Kidney tubule cell (primary cell): ENCODE measurements at regions not wholly inside any gene's neighbourhood (a gene's known extent, or its start where the extent isn't known, plus 50 kb on each side); places are given as distances from the start of the nearest gene placed in this dataset.
"Not testable (repeated sequence)": the region's sequence is repeated elsewhere in the genome, so short reads cannot be mapped to it uniquely, and the experiment has no call there.

Source experiments
- DNase-seq: peaks from one replicate; pipeline ENCODE4 v3.0.0-alpha.2; 2018; ENCODE audit warnings: low spot score

GRCh38 chr7:106713452-106713851 is 52.5 kb upstream of the CCDC71L start:
- DNase-seq = not testable (repeated sequence)

- not testable (repeated sequence) for DNase-seq
Measured at GRCh38 chr7:106714590-106715442, 53.9 kb upstream of the CCDC71L start.

GRCh38 chr7:106715730-106716129 is 54.8 kb upstream of the CCDC71L start:
- no peak for DNase-seq

GRCh38 chr7:106717254-106717954 is 56.4 kb upstream of the CCDC71L start:
- DNase-seq = no peak

- DNase-seq = peak; percentile 95
Measured at GRCh38 chr7:106717955-106718871, 57.3 kb upstream of the CCDC71L start.

- no peak for DNase-seq
Measured at GRCh38 chr7:106720641-106721040, 59.7 kb upstream of the CCDC71L start.

- DNase-seq = no peak
Measured at GRCh38 chr7:106721816-106722785, 61.1 kb upstream of the CCDC71L start.

GRCh38 chr7:106723398-106723797 is 62.4 kb upstream of the CCDC71L start:
- no peak for DNase-seq

- peak; percentile 86 for DNase-seq
Measured at GRCh38 chr7:106729720-106730385, 68.9 kb upstream of the CCDC71L start.

- DNase-seq = no peak
Measured at GRCh38 chr7:106731187-106731586, 70.2 kb upstream of the CCDC71L start.

GRCh38 chr7:106731646-106732444 is 70.9 kb upstream of the CCDC71L start:
- DNase-seq = no peak

GRCh38 chr7:106735637-106736036 is 74.7 kb upstream of the CCDC71L start:
- no peak for DNase-seq

GRCh38 chr7:106736123-106736507 is 75.2 kb upstream of the CCDC71L start:
- DNase-seq = no peak

GRCh38 chr7:106736508-106737201 is 75.7 kb upstream of the CCDC71L start:
- DNase-seq = peak; percentile 81

GRCh38 chr7:106737202-106737562 is 76.2 kb upstream of the CCDC71L start:
- DNase-seq = peak; percentile 58

GRCh38 chr7:106740806-106741205 is 79.8 kb upstream of the CCDC71L start:
- DNase-seq = no peak

- DNase-seq = no peak
Measured at GRCh38 chr7:106744563-106745091, 83.7 kb upstream of the CCDC71L start.

GRCh38 chr7:106747301-106747700 is 86.3 kb upstream of the CCDC71L start:
- DNase-seq = not testable (repeated sequence)

- DNase-seq = no peak
Measured at GRCh38 chr7:106747804-106748203, 86.8 kb upstream of the CCDC71L start.
